ENCODE measurements at regions not wholly inside any gene's neighbourhood (a gene's known extent, or its start where the extent isn't known, plus 50 kb on each side); places are given as distances from the start of the nearest gene placed in this dataset.
"Not testable (repeated sequence)": the region's sequence is repeated elsewhere in the genome, so short reads cannot be mapped to it uniquely, and the experiment has no call there.

GRCh38 chr18:46237891-46238290, 133.7 kb downstream of the HAUS1 start:
- Histone ChIP-seq H3K36me3 (no peaks in the 10 kb centered on the region), H3K27me3 (no peaks in the 10 kb centered on the region), H3K9me3 (no peaks in the 10 kb centered on the region), H3K4me1 (no peaks in the 10 kb centered on the region), H3K4me3 (ENCODE audit: low read depth, low read length) (no peak overlapping the region)
- DNase-seq, result no peak
- no peak for TF ChIP-seq CTCF (IDR thresholded peaks at IDR 0.05; ENCODE audit: low read depth, low read length)

- no peaks in the 10 kb centered on the region for H3K9me3 ChIP-seq
- no peaks in the 10 kb centered on the region for H3K4me1 ChIP-seq
- H3K36me3 ChIP-seq, result no peaks in the 10 kb centered on the region
- no peak for DNase-seq
- TF ChIP-seq CTCF (IDR thresholded peaks at IDR 0.05; ENCODE audit: low read depth, low read length), result no peak
- H3K4me3 ChIP-seq (ENCODE audit: low read depth, low read length), result no peak overlapping the region
- H3K27me3 ChIP-seq, result no peaks in the 10 kb centered on the region
Measured at GRCh38 chr18:46239549-46239948, 135.4 kb downstream of the HAUS1 start.

GRCh38 chr18:46239998-46240397, 135.8 kb downstream of the HAUS1 start:
- H3K9me3 ChIP-seq, result no peaks in the 10 kb centered on the region
- TF ChIP-seq CTCF (IDR thresholded peaks at IDR 0.05; ENCODE audit: low read depth, low read length), result no peak
- H3K4me3 ChIP-seq (ENCODE audit: low read depth, low read length), result no peak overlapping the region
- no peaks in the 10 kb centered on the region for H3K36me3 ChIP-seq
- H3K4me1 ChIP-seq, result no peaks in the 10 kb centered on the region
- H3K27me3 ChIP-seq, result no peaks in the 10 kb centered on the region
- no peak for DNase-seq

GRCh38 chr18:46241393-46241792, 137.2 kb downstream of the HAUS1 start:
- H3K9me3 ChIP-seq; H3K4me3 ChIP-seq (ENCODE audit: low read depth, low read length); H3K4me1 ChIP-seq; H3K27me3 ChIP-seq; H3K36me3 ChIP-seq; DNase-seq: not testable (repeated sequence)

GRCh38 chr18:46242183-46242582, 138.0 kb downstream of the HAUS1 start:
- no peak for TF ChIP-seq CTCF (IDR thresholded peaks at IDR 0.05; ENCODE audit: low read depth, low read length)
- H3K4me3 ChIP-seq (ENCODE audit: low read depth, low read length), result no peak overlapping the region
- DNase-seq, result no peak
- no peaks in the 10 kb centered on the region for H3K27me3 ChIP-seq
- H3K9me3 ChIP-seq, result no peaks in the 10 kb centered on the region
- H3K4me1 ChIP-seq, result no peaks in the 10 kb centered on the region
- H3K36me3 ChIP-seq, result no peaks in the 10 kb centered on the region

GRCh38 chr18:46243095-46243494, 138.9 kb downstream of the HAUS1 start:
- Histone ChIP-seq H3K36me3 (no peaks in the 10 kb centered on the region), H3K27me3 (no peaks in the 10 kb centered on the region), H3K4me1 (no peaks in the 10 kb centered on the region), H3K9me3 (no peaks in the 10 kb centered on the region), H3K4me3 (ENCODE audit: low read depth, low read length) (no peak overlapping the region)
- TF ChIP-seq CTCF (IDR thresholded peaks at IDR 0.05; ENCODE audit: low read depth, low read length), result no peak
- no peak for DNase-seq

- no peaks in the 10 kb centered on the region for H3K36me3 ChIP-seq
- no peak for DNase-seq
- H3K9me3 ChIP-seq, result no peaks in the 10 kb centered on the region
- no peaks in the 10 kb centered on the region for H3K4me1 ChIP-seq
- no peaks in the 10 kb centered on the region for H3K27me3 ChIP-seq
- H3K4me3 ChIP-seq (ENCODE audit: low read depth, low read length), result no peak overlapping the region
- TF ChIP-seq CTCF (IDR thresholded peaks at IDR 0.05; ENCODE audit: low read depth, low read length), result no peak
Measured at GRCh38 chr18:46243673-46244072, 139.5 kb downstream of the HAUS1 start.

Measured in BE2C (cell line).